ENCODE measurements at regions not wholly inside any gene's neighbourhood (a gene's known extent, or its start where the extent isn't known, plus 50 kb on each side); places are given as distances from the start of the nearest gene placed in this dataset.
A peak's percentile ranks its signal among the peaks of the same experiment; 100 is the strongest.

DNA sequence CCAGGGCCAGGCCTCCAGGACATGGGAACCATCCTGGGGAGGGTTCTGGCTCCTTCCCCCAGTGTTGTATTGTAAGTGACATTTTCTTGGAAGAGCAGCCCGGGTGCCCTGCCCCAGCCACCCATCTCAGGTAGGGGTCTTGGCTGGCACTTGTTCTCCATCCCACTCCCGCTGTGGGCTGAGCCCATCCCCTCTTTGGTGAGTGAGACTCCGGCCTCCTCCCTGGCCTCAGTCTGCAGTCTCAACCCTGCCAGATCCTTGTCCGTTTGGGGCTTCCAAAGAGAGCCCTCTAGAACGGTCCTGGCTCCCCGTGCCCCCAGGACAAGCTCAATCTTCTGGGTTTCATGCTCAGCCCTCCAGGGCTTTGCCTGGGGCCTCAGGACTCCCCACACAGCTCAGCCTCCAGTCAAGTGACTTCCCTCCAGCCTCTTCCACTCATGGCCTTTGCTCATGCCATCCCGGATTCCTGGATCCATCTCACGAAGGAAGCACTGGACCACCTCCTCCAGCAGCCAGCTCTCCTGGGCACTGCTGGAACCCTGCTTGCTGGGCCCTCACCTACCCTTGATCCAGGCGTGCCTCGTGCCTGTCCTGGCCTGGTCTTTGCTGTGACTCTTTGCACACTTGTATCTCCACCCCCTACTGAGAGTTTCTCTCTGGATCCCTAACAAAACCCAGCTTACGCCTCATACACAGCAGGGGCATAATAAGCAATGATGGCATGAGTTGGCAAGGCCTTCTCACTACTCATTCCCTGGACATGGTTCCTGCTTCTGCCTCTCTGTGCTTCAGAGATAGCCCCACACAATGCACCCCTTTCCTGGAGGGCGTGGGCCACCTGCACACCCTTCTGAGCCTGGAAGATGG is 297.4 kb upstream of the RTL1 start:
- Histone ChIP-seq H3K4me3 (no peak overlapping the region), H3K4me1 (no peaks in the 10 kb centered on the region), H3K36me3 (no peaks in the 10 kb centered on the region), H3K9me3 (peaks cover 0 to 21% of the 10 kb centered on the region in 2 donors), H3K27me3 (no peaks in the 10 kb centered on the region), H3K27ac (no peak overlapping the region)
- no peak for ATAC-seq
- TF ChIP-seq, protein P1, sequence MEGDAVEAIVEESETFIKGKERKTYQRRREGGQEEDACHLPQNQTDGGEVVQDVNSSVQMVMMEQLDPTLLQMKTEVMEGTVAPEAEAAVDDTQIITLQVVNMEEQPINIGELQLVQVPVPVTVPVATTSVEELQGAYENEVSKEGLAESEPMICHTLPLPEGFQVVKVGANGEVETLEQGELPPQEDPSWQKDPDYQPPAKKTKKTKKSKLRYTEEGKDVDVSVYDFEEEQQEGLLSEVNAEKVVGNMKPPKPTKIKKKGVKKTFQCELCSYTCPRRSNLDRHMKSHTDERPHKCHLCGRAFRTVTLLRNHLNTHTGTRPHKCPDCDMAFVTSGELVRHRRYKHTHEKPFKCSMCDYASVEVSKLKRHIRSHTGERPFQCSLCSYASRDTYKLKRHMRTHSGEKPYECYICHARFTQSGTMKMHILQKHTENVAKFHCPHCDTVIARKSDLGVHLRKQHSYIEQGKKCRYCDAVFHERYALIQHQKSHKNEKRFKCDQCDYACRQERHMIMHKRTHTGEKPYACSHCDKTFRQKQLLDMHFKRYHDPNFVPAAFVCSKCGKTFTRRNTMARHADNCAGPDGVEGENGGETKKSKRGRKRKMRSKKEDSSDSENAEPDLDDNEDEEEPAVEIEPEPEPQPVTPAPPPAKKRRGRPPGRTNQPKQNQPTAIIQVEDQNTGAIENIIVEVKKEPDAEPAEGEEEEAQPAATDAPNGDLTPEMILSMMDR (IDR thresholded peaks at IDR 0.05): no peak
- intact Hi-C loops (cut with DNase I): no loop called here
- DNase-seq: peak in 1 of 4 donors; percentile 18

DNA sequence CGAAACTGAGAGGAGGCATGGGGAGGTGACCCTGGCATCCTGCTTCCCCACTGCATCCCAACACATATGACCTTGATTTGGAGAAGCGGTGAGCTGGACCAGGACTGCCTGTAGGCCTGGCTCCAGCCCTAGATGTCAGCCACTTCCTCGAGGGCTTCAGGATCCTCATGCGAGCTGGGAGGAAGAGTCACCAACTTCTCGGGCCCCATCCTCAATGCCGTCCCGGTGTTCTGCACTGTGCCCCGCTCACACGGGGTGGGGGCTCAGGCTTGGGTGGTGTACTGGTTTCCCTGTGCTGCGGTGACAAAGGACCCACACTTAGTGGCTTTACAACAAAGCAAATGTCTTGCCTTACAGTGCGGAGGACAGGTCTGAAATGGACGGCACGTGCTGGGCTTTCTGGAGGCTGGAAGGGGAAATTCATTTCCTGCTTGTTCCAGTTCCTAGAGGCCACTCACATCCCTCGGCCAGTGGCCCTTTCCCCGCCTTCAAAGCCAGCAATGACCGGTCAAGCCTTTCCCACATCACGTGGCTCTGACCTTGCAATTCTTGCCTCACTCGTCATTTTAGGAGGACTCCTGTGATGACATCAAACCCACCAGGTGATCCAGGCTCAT is 298.1 kb upstream of the RTL1 start:
- intact Hi-C loops (cut with DNase I): no loop called here
- H3K27me3 ChIP-seq: no peaks in the 10 kb centered on the region
- ATAC-seq (no peak), DNase-seq (peak in 1 of 4 donors; percentile 11)
- no peaks in the 10 kb centered on the region for H3K36me3 ChIP-seq
- H3K4me3 ChIP-seq: no peak overlapping the region
- H3K27ac ChIP-seq: no peak overlapping the region
- no peaks in the 10 kb centered on the region for H3K4me1 ChIP-seq
- TF ChIP-seq, protein P1 (IDR thresholded peaks at IDR 0.05): no peak
- H3K9me3 ChIP-seq: peaks cover 0 to 26% of the 10 kb centered on the region in 2 donors

DNA sequence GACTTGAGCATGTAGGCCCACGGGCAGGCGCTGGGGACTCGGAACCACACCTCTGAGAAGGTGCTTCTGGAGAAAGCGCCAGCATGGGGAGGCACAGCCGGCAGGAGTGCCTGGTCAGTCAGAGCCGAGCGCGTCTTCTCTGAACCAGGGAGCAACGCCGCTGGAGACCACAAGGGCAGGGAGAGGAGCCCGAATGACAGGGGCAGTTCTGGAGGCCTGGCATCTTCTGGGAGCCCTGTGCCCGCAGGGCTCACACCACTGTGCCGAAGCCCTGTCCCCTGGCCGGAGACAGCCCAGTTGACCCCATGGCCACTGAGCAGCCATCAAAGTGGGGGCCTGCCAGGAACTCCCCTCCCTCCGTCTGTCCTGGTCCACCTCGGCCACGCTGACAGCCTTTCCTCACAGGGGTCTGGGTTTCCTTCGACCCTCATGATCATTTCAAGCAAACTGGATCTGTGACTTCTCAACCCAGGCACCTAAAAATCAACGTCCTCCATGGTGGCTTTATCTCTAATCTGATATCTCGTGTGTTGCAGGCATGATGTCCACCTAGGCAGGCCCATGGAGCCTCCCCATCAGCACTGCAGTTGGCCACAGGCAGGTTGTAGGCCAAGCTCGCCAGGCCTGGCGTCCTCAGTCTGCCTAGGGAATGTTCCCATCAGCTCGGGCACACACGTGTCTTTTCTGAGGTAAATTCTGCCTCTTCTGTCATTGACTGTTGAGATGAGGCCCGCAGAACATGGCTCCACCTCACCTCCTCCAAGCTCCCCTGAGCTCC is 299.3 kb upstream of the RTL1 start:
- no peaks in the 10 kb centered on the region for H3K27me3 ChIP-seq
- peak in 1 of 4 donors; percentile 23 for DNase-seq
- peaks cover 0 to 33% of the 10 kb centered on the region in 2 donors for H3K9me3 ChIP-seq
- intact Hi-C loops (cut with DNase I): no loop called here
- H3K36me3 ChIP-seq: no peaks in the 10 kb centered on the region
- no peak overlapping the region for H3K4me3 ChIP-seq
- H3K4me1 ChIP-seq: no peaks in the 10 kb centered on the region
- TF ChIP-seq, protein P1 (IDR thresholded peaks at IDR 0.05): no peak
- ATAC-seq: no peak
- H3K27ac ChIP-seq: no peak overlapping the region

DNA sequence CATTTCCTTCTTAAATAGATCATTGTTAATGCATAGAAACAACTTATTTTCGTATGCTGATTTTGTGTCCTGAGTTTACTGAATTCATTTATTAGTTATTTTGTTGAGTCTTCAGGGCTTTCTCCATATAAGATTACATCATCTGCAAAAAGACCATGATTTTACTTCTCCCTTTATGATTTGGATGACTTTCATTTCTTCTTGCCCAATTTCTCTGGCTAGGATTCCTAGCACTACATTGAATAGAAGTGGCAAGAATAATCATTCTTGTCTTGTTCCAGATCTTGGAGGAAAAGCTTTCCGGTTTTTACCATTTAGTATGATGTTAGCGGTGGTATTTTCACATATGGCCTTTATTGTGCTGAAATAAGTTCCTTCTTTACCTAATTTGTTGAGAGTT is 303.0 kb upstream of the RTL1 start:
- ATAC-seq (no peak), DNase-seq (no peak)
- Histone ChIP-seq H3K27me3 (no peaks in the 10 kb centered on the region), H3K27ac (no peak overlapping the region), H3K36me3 (no peaks in the 10 kb centered on the region), H3K4me1 (no peaks in the 10 kb centered on the region), H3K4me3 (no peak overlapping the region), H3K9me3 (peaks cover 0 to 67% of the 10 kb centered on the region in 2 donors)
- TF ChIP-seq, protein P1 (IDR thresholded peaks at IDR 0.05): no peak
- intact Hi-C loops (cut with DNase I): no loop called here

DNA sequence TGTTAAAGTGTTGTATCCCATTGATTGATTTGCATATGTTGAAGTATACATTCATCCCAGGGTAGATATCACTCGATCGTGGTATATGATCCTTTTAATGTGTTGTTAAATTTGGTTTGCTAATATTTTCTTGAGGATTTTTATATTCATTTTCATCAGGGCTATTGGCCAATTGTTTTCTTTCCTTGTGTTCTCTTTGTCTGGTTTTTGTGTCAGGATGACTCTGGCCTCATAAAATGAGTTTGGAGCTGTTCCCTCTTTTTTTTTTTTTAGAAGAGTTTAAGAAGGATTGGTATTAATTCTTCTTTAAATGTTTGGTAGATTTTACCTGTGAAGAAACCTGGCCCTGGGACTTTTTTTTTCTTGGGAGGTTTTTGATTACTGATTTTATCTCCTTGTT is 303.5 kb upstream of the RTL1 start:
- Histone ChIP-seq H3K4me1 (no peaks in the 10 kb centered on the region), H3K9me3 (peaks cover 0 to 67% of the 10 kb centered on the region in 2 donors), H3K27me3 (no peaks in the 10 kb centered on the region), H3K4me3 (no peak overlapping the region), H3K36me3 (no peaks in the 10 kb centered on the region), H3K27ac (no peak overlapping the region)
- DNase-seq (no peak), ATAC-seq (no peak)
- TF ChIP-seq, protein P1 (IDR thresholded peaks at IDR 0.05): no peak
- intact Hi-C loops (cut with DNase I): no loop called here

All from left lung (tissue), 4 donors.